Neural progenitor cell (in vitro differentiated cells): ENCODE measurements at regions not wholly inside any gene's neighbourhood (a gene's known extent, or its start where the extent isn't known, plus 50 kb on each side); places are given as distances from the start of the nearest gene placed in this dataset.

Experiments used
- DNase-seq: peaks from one replicate; pipeline ENCODE4 v3.0.0-alpha.2; 2016; ENCODE audit warnings: low spot score
- H2AFZ ChIP-seq: fragments of 200-600 bp; sonication (generic); replicated peaks from 2 replicates; pipeline ENCODE4 v1.6.1; 2016; ENCODE audit warnings: antibody characterized with exemption
- H3F3A ChIP-seq: fragments of 200-600 bp; sonication (generic); 2 replicates; pipeline ENCODE4 v1.6.1; 2016; ENCODE audit warnings: antibody characterized with exemption, low read depth
- H3K27ac ChIP-seq: fragments of 200-600 bp; sonication (generic); 2 replicates; pipeline ENCODE4 v1.5.1; 2016; ENCODE audit warnings: mild to moderate bottlenecking
- H3K27me3 ChIP-seq: fragments of 200-600 bp; sonication (generic); 2 replicates; pipeline ENCODE4 v1.6.1; 2016; ENCODE audit warnings: mild to moderate bottlenecking, moderate library complexity
- H3K36me3 ChIP-seq: fragments of 200-600 bp; sonication (generic); 2 replicates; pipeline ENCODE4 v1.5.1; 2016
- H3K4me1 ChIP-seq: fragments of 200-600 bp; sonication (generic); 2 replicates; pipeline ENCODE4 v1.6.1; 2016; ENCODE audit warnings: mixed run types
- H3K4me2 ChIP-seq: fragments of 200-600 bp; sonication (generic); 2 replicates; pipeline ENCODE4 v1.6.1; 2016
- H3K4me3 ChIP-seq: fragments of 200-600 bp; sonication (generic); 2 replicates; pipeline ENCODE4 v1.5.1; 2016
- H3K79me2 ChIP-seq: fragments of 200-600 bp; sonication (generic); 2 replicates; pipeline ENCODE4 v1.6.1; 2016; ENCODE audit warnings: low read depth
- H3K9ac ChIP-seq: fragments of 200-600 bp; sonication (generic); 2 replicates; pipeline ENCODE4 v1.6.1; 2016
- H3K9me3 ChIP-seq: fragments of 200-600 bp; sonication (generic); 2 replicates; pipeline ENCODE4 v1.5.1; 2016; ENCODE audit warnings: low read depth
- H4K20me1 ChIP-seq: fragments of 200-600 bp; sonication (generic); 2 replicates; pipeline ENCODE4 v1.6.1; 2016; ENCODE audit warnings: low read depth
- H3K27ac Mint-ChIP-seq: 3 replicates; pipeline ENCODE4 v1.8.0; 2021; ENCODE audit warnings: mixed read lengths
- H3K27me3 Mint-ChIP-seq: 2 replicates; pipeline ENCODE4 v1.8.0; 2022; ENCODE audit warnings: low read depth, mild to moderate bottlenecking, inconsistent platforms, moderate library complexity, mixed read lengths; ENCODE audit not compliant: insufficient read depth
- H3K36me3 Mint-ChIP-seq: 3 replicates; pipeline ENCODE4 v1.8.0; 2021; ENCODE audit warnings: mixed read lengths
- H3K4me1 Mint-ChIP-seq: 3 replicates; pipeline ENCODE4 v1.8.0; 2021; ENCODE audit warnings: mixed read lengths
- H3K4me3 Mint-ChIP-seq: 3 replicates; pipeline ENCODE4 v1.8.0; 2021; ENCODE audit warnings: mild to moderate bottlenecking, moderate library complexity, mixed read lengths
- H3K9me3 Mint-ChIP-seq: 3 replicates; pipeline ENCODE4 v1.8.0; 2020; ENCODE audit warnings: mixed read lengths
- EZH2 ChIP-seq: fragments of 200-600 bp; sonication (generic); IDR thresholded peaks from 2 replicates; pipeline ENCODE4 v1.6.1; 2017; ENCODE audit warnings: antibody characterized with exemption, mild to moderate bottlenecking, moderate library complexity
- EZH2phosphoT487 ChIP-seq: fragments of 200-600 bp; sonication (generic); IDR thresholded peaks from 2 replicates; pipeline ENCODE4 v1.6.1; 2017; ENCODE audit warnings: antibody characterized with exemption
- TF ChIP-seq, protein P1 (sequence below): fragments of 200-600 bp; sonication (generic); IDR thresholded peaks from 2 replicates; pipeline ENCODE4 v1.5.1; 2017; ENCODE audit warnings: antibody characterized with exemption, mild to moderate bottlenecking

DNA sequence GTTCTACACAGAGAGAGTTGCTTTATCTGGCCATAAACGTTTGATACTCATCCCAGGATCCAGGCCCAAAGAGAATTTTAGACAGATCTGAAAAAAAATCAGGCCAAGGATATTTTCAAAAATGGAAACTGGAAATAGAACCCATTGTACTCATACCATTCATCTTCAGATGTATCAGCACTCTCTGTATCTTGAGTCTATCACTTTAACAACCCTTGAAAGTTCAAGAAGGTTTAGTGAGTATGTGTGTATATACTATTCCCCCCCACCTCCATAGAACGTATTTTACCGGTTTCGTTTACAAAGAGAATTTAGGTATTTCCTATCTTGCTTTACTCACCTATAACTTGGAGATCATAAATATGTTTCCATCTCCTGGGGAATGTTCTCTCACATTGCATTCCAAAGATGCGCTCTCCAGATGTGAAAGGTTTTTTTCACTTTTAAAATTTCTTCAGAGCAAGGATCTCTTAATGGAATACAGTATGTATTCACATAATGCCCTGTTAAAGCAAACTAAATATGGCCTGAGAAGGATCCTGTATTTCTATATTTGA lies 105.5 kb upstream of the TUT7 start:
- Histone ChIP-seq H3K9ac (no peak overlapping the region), H3K4me1 (peaks cover 16% of the 10 kb centered on the region), H2AFZ (no peak overlapping the region), H3K9me3 (no peaks in the 10 kb centered on the region), H3F3A (no peaks in the 10 kb centered on the region), H3K4me2 (no peak overlapping the region), H3K27me3 (no peaks in the 10 kb centered on the region), H3K4me3 (no peak overlapping the region), H3K27ac (no peak overlapping the region), H3K36me3 (no peaks in the 10 kb centered on the region), H4K20me1 (no peaks in the 10 kb centered on the region), H3K79me2 (no peaks in the 10 kb centered on the region)
- no peaks in the 10 kb centered on the region for H3K36me3 Mint-ChIP-seq
- no peak for DNase-seq
- peaks cover 3% of the 10 kb centered on the region for H3K27me3 Mint-ChIP-seq
- H3K9me3 Mint-ChIP-seq, result no peaks in the 10 kb centered on the region
- TF ChIP-seq EZH2 (no peak), EZH2phosphoT487 (no peak)
- TF ChIP-seq, protein P1, sequence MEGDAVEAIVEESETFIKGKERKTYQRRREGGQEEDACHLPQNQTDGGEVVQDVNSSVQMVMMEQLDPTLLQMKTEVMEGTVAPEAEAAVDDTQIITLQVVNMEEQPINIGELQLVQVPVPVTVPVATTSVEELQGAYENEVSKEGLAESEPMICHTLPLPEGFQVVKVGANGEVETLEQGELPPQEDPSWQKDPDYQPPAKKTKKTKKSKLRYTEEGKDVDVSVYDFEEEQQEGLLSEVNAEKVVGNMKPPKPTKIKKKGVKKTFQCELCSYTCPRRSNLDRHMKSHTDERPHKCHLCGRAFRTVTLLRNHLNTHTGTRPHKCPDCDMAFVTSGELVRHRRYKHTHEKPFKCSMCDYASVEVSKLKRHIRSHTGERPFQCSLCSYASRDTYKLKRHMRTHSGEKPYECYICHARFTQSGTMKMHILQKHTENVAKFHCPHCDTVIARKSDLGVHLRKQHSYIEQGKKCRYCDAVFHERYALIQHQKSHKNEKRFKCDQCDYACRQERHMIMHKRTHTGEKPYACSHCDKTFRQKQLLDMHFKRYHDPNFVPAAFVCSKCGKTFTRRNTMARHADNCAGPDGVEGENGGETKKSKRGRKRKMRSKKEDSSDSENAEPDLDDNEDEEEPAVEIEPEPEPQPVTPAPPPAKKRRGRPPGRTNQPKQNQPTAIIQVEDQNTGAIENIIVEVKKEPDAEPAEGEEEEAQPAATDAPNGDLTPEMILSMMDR, result no peak
- no peak overlapping the region for H3K27ac Mint-ChIP-seq
- no peak overlapping the region for H3K4me3 Mint-ChIP-seq
- peaks cover 11% of the 10 kb centered on the region for H3K4me1 Mint-ChIP-seq

DNA sequence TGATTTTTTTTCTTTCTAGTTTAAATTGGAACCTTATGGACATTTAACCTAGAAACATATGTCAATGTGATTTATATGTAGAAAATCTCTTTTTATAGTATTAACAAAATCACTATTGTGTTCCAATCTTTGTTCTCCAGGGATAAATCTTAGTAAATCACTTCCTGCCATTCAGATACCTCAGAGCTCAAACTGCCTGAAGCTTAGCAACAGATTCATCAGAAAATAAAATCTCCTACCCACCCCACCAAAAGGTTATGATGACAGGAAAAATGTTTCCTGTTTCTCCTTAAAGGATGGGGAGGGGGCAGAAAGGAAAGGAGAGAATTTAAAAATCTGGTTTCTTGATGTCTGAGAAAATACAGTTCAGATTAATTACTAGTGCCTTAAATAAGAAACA lies 105.0 kb upstream of the TUT7 start:
- Mint-ChIP-seq H3K36me3 (no peaks in the 10 kb centered on the region), H3K9me3 (no peaks in the 10 kb centered on the region), H3K27me3 (peaks cover 3% of the 10 kb centered on the region), H3K4me3 (no peak overlapping the region), H3K27ac (peak overlapping the region; percentile 54), H3K4me1 (peaks cover 11% of the 10 kb centered on the region)
- Histone ChIP-seq H3K79me2 (no peaks in the 10 kb centered on the region), H3K9me3 (no peaks in the 10 kb centered on the region), H3K27ac (no peak overlapping the region), H3K9ac (no peak overlapping the region), H4K20me1 (no peaks in the 10 kb centered on the region), H3F3A (no peaks in the 10 kb centered on the region), H2AFZ (no peak overlapping the region), H3K4me3 (no peak overlapping the region), H3K27me3 (no peaks in the 10 kb centered on the region), H3K4me2 (no peak overlapping the region), H3K4me1 (peaks cover 16% of the 10 kb centered on the region), H3K36me3 (no peaks in the 10 kb centered on the region)
- TF ChIP-seq, protein P1, result no peak
- TF ChIP-seq EZH2phosphoT487, result no peak
- TF ChIP-seq EZH2, result no peak
- no peak for DNase-seq

DNA sequence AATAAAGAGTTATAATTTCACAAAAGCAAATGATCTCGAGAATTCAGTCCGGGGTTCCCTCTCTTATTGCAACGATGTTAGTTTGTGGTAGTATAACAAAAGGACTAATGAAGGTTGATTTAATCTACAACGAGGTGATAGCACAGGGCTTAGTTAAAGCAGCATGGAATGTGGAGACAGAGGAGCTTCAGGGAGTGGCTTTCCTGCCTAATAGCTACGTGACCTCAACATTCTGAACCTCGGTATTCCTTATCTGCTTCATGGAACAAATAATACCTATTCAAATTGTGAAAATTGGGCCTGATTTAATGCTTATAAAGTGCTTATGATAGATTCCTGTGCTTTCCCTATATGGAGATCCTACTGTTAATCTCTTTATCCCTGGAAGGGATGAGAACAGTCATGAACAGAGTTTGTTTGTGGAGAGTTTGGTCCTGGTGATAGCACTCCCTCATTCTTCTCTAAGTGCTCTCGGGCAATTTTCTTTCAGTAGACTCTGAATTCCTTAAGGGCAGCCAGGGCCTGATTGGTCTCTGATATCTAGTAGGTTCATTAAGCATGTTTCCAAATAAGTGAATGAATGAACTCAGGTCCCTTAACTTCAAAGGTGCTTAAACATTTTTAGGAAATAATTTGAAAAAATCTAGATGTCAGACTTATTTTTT lies 104.1 kb upstream of the TUT7 start:
- Histone ChIP-seq H3K27ac (no peak overlapping the region), H4K20me1 (no peaks in the 10 kb centered on the region), H3K79me2 (no peaks in the 10 kb centered on the region), H3K36me3 (no peaks in the 10 kb centered on the region), H2AFZ (peak overlapping the region; percentile 7), H3F3A (no peaks in the 10 kb centered on the region), H3K4me2 (no peak overlapping the region), H3K9me3 (no peaks in the 10 kb centered on the region), H3K9ac (no peak overlapping the region), H3K4me1 (peaks cover 16% of the 10 kb centered on the region), H3K4me3 (no peak overlapping the region), H3K27me3 (no peaks in the 10 kb centered on the region)
- DNase-seq, result peak; percentile 36
- no peaks in the 10 kb centered on the region for H3K36me3 Mint-ChIP-seq
- H3K27ac Mint-ChIP-seq, result no peak overlapping the region
- H3K4me1 Mint-ChIP-seq, result peaks cover 11% of the 10 kb centered on the region
- H3K4me3 Mint-ChIP-seq, result no peak overlapping the region
- H3K27me3 Mint-ChIP-seq, result no peaks in the 10 kb centered on the region
- H3K9me3 Mint-ChIP-seq, result no peaks in the 10 kb centered on the region
- TF ChIP-seq, protein P1, result no peak
- TF ChIP-seq EZH2 (no peak), EZH2phosphoT487 (no peak)
